ENCODE measurements at regions not wholly inside any gene's neighbourhood (a gene's known extent, or its start where the extent isn't known, plus 50 kb on each side); places are given as distances from the start of the nearest gene placed in this dataset.

DNA sequence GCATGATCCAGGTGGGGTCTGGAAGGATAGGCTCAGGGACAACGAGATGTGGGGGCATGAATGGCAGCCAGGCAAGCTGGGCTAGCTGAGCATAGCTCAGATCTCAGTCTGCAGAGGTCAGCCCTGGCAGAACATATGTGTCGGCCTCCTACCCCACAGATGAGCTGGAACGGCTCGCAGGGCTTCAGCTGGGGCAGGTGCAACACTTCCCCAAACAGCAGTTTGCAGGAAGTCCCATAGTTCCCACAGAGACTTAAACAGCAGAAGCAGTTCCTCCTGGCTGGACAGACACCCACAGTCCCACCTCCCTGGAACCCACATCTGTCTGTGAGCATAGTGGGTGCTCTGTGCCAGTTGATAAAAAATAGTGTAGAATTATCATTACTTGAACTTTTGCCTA lies 404.6 kb downstream of the GADD45G start:
- no peak overlapping the region for H3K18ac ChIP-seq (ENCODE audit: extremely low read depth, low read length)
- no peak overlapping the region for H3K14ac ChIP-seq (ENCODE audit: insufficient read length)
- H2BK5ac ChIP-seq (ENCODE audit: low read depth, low read length), result no peak overlapping the region
- 95% methylated on average over 4 of the region's 4 CpGs; no CpG with 5 or more reads in 1 of the 2 experiments for WGBS, 2 experiments (ENCODE audit: extremely low coverage in 1 of 2, insufficient coverage in 1 of 2, insufficient read length in 1 of 2, insufficient replicate concordance in 2 of 2, low coverage in 1 of 2, low lambda C conversion rate in 2 of 2, missing lambda C conversion rate in 1 of 2)
- H3K23ac ChIP-seq (ENCODE audit: insufficient read length), result no peak overlapping the region
- no peaks in the 10 kb centered on the region for H3K36me3 ChIP-seq (ENCODE audit: control insufficient read depth in 2 of 4, insufficient read depth in 4 of 4, low read length in 3 of 4)
- H2AFZ ChIP-seq (ENCODE audit: low read length), result no peak overlapping the region
- H2BK15ac ChIP-seq (ENCODE audit: low read length), result no peak overlapping the region
- H4K8ac ChIP-seq (ENCODE audit: extremely low read depth, insufficient read depth, low read length), result no peak overlapping the region
- no peaks in the 10 kb centered on the region for H3K79me2 ChIP-seq (ENCODE audit: control insufficient read depth in 1 of 2, insufficient read depth in 2 of 2, low read length in 2 of 2)
- no peak overlapping the region for H2AK5ac ChIP-seq (ENCODE audit: low read depth, low read length)
- no peak overlapping the region for H2BK20ac ChIP-seq (ENCODE audit: low read length)
- H3K79me1 ChIP-seq (ENCODE audit: low read depth, low read length), result no peaks in the 10 kb centered on the region
- peaks cover 0 to 7% (median 3%) of the 10 kb centered on the region in 4 experiments; a peak in 2 of 7 replicates for H3K4me1 ChIP-seq (replicated peaks in 1 of 4; ENCODE audit: control insufficient read depth in 3 of 4, insufficient read depth in 4 of 4, low read length in 3 of 4)
- H3K27me3 ChIP-seq (replicated peaks in 1 of 4; ENCODE audit: control insufficient read depth in 3 of 4, extremely low read depth in 1 of 4, insufficient read depth in 3 of 4, low read length in 3 of 4), result no peaks in the 10 kb centered on the region; a peak in 1 of 7 replicates
- no peak overlapping the region for H3K4me3 ChIP-seq (ENCODE audit: extremely low read depth in 1 of 4, insufficient read depth in 2 of 4, low read depth in 3 of 4, low read length in 4 of 4)
- no peak overlapping the region for H3K27ac ChIP-seq (ENCODE audit: low read depth, low read length)
- H2BK12ac ChIP-seq (ENCODE audit: low read depth, low read length), result no peak overlapping the region
- FAIRE-seq (no peak), DNase-seq (ENCODE audit: low read depth in 1 of 2, low spot score in 2 of 2) (no peak)
- ChIA-PET POLR2A (ENCODE audit: partially characterized antibody) (interaction anchor here (1.3 kb wide), 1 partner anchor 11 kb away, joined by 3 read pairs; no protein-coding TSS in a partner anchor), CTCF (ENCODE audit: partially characterized antibody) (interaction anchor here (1.0 to 1.7 kb wide), 4 partner anchors 20 to 408 kb away, joined by 3 to 6 read pairs (median 4); no protein-coding TSS in a partner anchor)
- no peak overlapping the region for H3K56ac ChIP-seq (replicated peaks; ENCODE audit: insufficient read length, low read depth, low read length)
- H3K4ac ChIP-seq (replicated peaks; ENCODE audit: insufficient read length, low read depth, low read length), result no peak overlapping the region
- H4K91ac ChIP-seq (replicated peaks; ENCODE audit: insufficient read length, low read length), result no peak overlapping the region
- H4K5ac ChIP-seq (ENCODE audit: insufficient read length, low read depth, low read length), result no peak overlapping the region
- H4K20me1 ChIP-seq (replicated peaks in 1 of 2; ENCODE audit: control insufficient read depth in 1 of 2, insufficient read depth in 2 of 2, low read length in 2 of 2), result no peaks in the 10 kb centered on the region
- no peaks in the 10 kb centered on the region for H3K9me3 ChIP-seq (ENCODE audit: insufficient read depth in 2 of 2, low read depth in 1 of 2, low read length in 1 of 2)
- no peak overlapping the region for H3K4me2 ChIP-seq (ENCODE audit: insufficient read depth in 1 of 2, low read depth in 2 of 2, low read length in 2 of 2)
- H3K23me2 ChIP-seq (ENCODE audit: low read depth, low read length), result no peaks in the 10 kb centered on the region
- no peak overlapping the region for H3K9ac ChIP-seq (replicated peaks in 1 of 4; ENCODE audit: extremely low read depth in 1 of 4, low read depth in 3 of 4, low read length in 3 of 4)
- no peak overlapping the region for H2BK120ac ChIP-seq (replicated peaks; ENCODE audit: low read depth, low read length)
- TF ChIP-seq SIRT6 (IDR thresholded peaks at IDR 0.05; ENCODE audit: low read length) (no peak), E2F6 (IDR thresholded peaks at IDR 0.05) (no peak), GTF2F1 (IDR thresholded peaks at IDR 0.05; ENCODE audit: borderline replicate concordance, low read depth, low read length) (no peak), TAF7 (optimal IDR thresholded peaks at IDR 0.05; ENCODE audit: borderline replicate concordance, low read depth, low read length) (no peak), CREB1 (IDR thresholded peaks at IDR 0.05) (no peak), BRCA1 (IDR thresholded peaks at IDR 0.05; ENCODE audit: low read depth, low read length) (no peak), GABPA (IDR thresholded peaks at IDR 0.05; ENCODE audit: borderline replicate concordance, insufficient read depth, low read length) (no peak), KDM1A (IDR thresholded peaks at IDR 0.05; ENCODE audit: borderline replicate concordance, low read length) (no peak)
- TF ChIP-seq, protein P1, sequence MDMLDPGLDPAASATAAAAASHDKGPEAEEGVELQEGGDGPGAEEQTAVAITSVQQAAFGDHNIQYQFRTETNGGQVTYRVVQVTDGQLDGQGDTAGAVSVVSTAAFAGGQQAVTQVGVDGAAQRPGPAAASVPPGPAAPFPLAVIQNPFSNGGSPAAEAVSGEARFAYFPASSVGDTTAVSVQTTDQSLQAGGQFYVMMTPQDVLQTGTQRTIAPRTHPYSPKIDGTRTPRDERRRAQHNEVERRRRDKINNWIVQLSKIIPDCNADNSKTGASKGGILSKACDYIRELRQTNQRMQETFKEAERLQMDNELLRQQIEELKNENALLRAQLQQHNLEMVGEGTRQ (IDR thresholded peaks at IDR 0.05; ENCODE audit: low read length), result no peak

All from H1 (cell line).